Vagina (tissue), 2 donors: ENCODE measurements at regions not wholly inside any gene's neighbourhood (a gene's known extent, or its start where the extent isn't known, plus 50 kb on each side); places are given as distances from the start of the nearest gene placed in this dataset.
"Not testable (repeated sequence)": the region's sequence is repeated elsewhere in the genome, so short reads cannot be mapped to it uniquely, and the experiment has no call there.

Source experiments
- CTCF ChIP-seq, 3 experiments: fragments of 450-650 bp in 2 of 3; fragments of 200-600 bp in 1 of 3; sonication (generic) in 1 of 3; IDR thresholded peaks; one replicate each; pipeline ENCODE4 v1.5.1; 2017 to 2019; ENCODE audit warnings: antibody characterized with exemption in 3 of 3, mild to moderate bottlenecking in 2 of 3, moderate library complexity in 2 of 3
- POLR2A ChIP-seq, 2 donors: fragments of 450-650 bp; IDR thresholded peaks; one replicate each; pipeline ENCODE4 v1.6.1; 2017; ENCODE audit warnings: antibody characterized with exemption in 2 of 2, mild to moderate bottlenecking in 2 of 2, moderate library complexity in 2 of 2

- not testable (repeated sequence) for TF ChIP-seq POLR2A, CTCF (IDR thresholded peaks at IDR 0.05)
Observed at GRCh38 chr12:127154830-127155229, 1112.1 kb upstream of the TMEM132C start.
